GM19035 (cell line): ENCODE measurements at regions not wholly inside any gene's neighbourhood (a gene's known extent, or its start where the extent isn't known, plus 50 kb on each side); places are given as distances from the start of the nearest gene placed in this dataset.

Experiments
- ATAC-seq: cut with Tn5 transposase; IDR thresholded peaks from one replicate; pipeline ENCODE4 v1.9.1; 2021; ENCODE audit not compliant: unreplicated experiment

GRCh38 chr1:168959382-168959781, 147.1 kb upstream of the ATP1B1 start:
- ATAC-seq: no peak

- ATAC-seq: no peak
These were observed 146.4 kb upstream of the ATP1B1 start for GRCh38 chr1:168960114-168960513.

GRCh38 chr1:168960595-168960994, 145.9 kb upstream of the ATP1B1 start:
- ATAC-seq: no peak

- no peak for ATAC-seq
These were observed 142.9 kb upstream of the ATP1B1 start for GRCh38 chr1:168963601-168964000.

GRCh38 chr1:168964478-168964877, 142.0 kb upstream of the ATP1B1 start:
- no peak for ATAC-seq

- ATAC-seq: no peak
These were observed 140.3 kb upstream of the ATP1B1 start for GRCh38 chr1:168966217-168966616.

- ATAC-seq: no peak
These were observed 139.9 kb upstream of the ATP1B1 start for GRCh38 chr1:168966636-168967035.

- ATAC-seq: no peak
These were observed 135.4 kb upstream of the ATP1B1 start for GRCh38 chr1:168970926-168971659.

GRCh38 chr1:168972225-168972624, 134.3 kb upstream of the ATP1B1 start:
- ATAC-seq: no peak

- no peak for ATAC-seq
These were observed 133.6 kb upstream of the ATP1B1 start for GRCh38 chr1:168972887-168973286.

- ATAC-seq: no peak
These were observed 132.4 kb upstream of the ATP1B1 start for GRCh38 chr1:168974117-168974516.

GRCh38 chr1:168974611-168975010, 131.9 kb upstream of the ATP1B1 start:
- no peak for ATAC-seq

GRCh38 chr1:168976267-168976666, 130.2 kb upstream of the ATP1B1 start:
- no peak for ATAC-seq

- ATAC-seq: no peak
These were observed 128.9 kb upstream of the ATP1B1 start for GRCh38 chr1:168977618-168978017.

GRCh38 chr1:168979276-168979675, 127.2 kb upstream of the ATP1B1 start:
- no peak for ATAC-seq

GRCh38 chr1:168980180-168980579, 126.3 kb upstream of the ATP1B1 start:
- no peak for ATAC-seq

- no peak for ATAC-seq
These were observed 125.8 kb upstream of the ATP1B1 start for GRCh38 chr1:168980656-168981055.

- ATAC-seq: no peak
These were observed 123.7 kb upstream of the ATP1B1 start for GRCh38 chr1:168982778-168983177.

GRCh38 chr1:168987330-168987729, 119.2 kb upstream of the ATP1B1 start:
- ATAC-seq: no peak

GRCh38 chr1:168987923-168988322, 118.6 kb upstream of the ATP1B1 start:
- no peak for ATAC-seq

GRCh38 chr1:168989985-168990384, 116.5 kb upstream of the ATP1B1 start:
- no peak for ATAC-seq

- ATAC-seq: no peak
These were observed 114.6 kb upstream of the ATP1B1 start for GRCh38 chr1:168991667-168992475.
